GM18507 (cell line): ENCODE measurements at regions not wholly inside any gene's neighbourhood (a gene's known extent, or its start where the extent isn't known, plus 50 kb on each side); places are given as distances from the start of the nearest gene placed in this dataset.

Source experiments
- DNase-seq: peaks from one replicate; pipeline ENCODE4 v3.0.0; 2011; ENCODE audit warnings: low read depth; ENCODE audit not compliant: insufficient read length; ENCODE audit errors: extremely low spot score
- FAIRE-seq: peaks from 2 replicates; lab custom pipeline; 2011; peaks lifted over from hg19 to GRCh38; lab: Jason Lieb, UNC

GRCh38 chr14:56884617-56885016 lies 74.3 kb upstream of the OTX2 start:
- no peak for FAIRE-seq
- DNase-seq, result no peak

DNA sequence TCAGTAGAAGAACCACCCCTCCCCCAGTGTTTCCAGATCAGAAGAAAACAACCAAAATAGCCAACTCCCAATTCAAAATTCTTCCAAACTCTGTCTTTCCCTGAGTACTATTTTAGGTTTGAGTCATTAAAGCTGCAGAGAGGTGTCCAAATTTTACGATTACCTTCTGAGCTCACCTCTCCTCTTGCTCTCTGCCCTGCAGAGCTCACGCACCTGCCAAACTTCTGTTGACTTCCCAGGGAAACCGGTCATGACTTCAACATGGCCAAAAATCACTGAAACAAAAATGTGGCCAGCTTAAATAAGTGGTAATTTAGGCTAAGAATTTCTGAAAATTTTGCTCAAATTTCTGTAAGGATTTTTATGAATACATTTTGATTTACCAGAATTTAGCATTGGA lies 70.9 kb upstream of the OTX2 start:
- no peak for FAIRE-seq
- no peak for DNase-seq

DNA sequence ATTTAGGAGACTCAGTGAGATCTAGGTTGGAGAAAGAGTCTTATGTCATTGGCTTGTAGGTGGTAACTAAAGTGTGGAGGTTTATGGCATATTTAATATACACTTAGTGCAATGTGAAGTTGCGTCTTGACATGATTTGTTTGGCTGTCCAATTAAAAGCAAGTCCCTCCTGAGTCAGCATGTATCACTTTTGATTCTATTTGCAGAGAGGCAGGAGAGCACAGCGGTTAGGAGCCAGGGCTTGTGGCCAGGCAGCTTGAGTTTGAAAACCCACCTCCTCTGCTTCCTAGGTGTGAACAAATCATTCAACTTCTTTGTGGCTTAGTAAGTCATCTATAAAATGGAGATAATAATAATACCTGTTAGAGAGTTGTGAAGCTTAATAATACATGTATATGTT lies 68.5 kb upstream of the OTX2 start:
- DNase-seq (no peak), FAIRE-seq (no peak)

DNA sequence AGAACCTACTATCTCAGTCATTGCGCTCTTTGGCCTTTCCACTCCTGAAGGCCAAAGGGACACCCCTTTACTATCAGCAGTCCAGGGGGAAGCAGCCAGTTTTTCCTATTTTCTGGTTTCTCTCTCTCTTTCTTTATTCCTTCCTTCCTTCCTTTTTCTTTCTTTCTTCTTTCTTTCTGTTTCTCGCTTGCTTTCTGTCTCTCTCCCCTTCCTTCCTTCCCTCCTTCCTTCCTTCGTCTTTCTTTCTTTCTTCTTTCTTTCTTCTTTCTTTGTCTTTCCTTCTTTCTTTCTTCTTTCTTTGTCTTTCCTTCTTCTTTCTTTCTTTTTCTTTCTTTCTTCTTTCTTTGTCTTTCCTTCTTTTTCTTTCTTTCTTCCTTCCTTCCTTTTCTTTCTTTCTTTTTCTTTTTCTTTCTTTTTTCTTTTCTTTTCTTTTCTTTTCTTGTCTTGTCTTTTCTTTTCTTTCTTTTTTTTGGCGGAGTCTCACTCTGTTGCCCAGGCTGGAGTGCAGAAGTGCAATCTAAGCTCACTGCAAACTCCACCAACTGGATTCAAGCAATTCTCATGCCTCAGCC lies 64.9 kb upstream of the OTX2 start:
- FAIRE-seq (no peak), DNase-seq (no peak)

DNA sequence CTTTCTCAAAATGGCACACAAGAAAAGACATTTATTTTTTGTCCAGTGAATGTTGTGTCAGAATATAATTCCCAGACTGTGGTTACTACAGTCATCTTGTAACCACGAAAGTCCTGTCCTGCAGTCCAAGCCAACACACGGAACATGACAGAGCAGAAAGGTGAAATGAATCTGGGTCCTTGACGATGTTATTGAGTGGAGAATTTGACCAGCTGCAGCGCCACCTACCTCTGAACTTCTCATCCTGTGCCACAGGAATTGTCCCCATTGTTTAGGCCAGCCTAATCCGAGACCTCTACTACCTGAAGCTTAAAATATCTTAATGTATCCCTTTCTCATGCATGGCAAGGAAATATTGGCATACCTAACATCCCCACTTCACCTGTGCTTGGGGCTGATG lies 64.1 kb upstream of the OTX2 start:
- FAIRE-seq, result peak; percentile 59
- no peak for DNase-seq

DNA sequence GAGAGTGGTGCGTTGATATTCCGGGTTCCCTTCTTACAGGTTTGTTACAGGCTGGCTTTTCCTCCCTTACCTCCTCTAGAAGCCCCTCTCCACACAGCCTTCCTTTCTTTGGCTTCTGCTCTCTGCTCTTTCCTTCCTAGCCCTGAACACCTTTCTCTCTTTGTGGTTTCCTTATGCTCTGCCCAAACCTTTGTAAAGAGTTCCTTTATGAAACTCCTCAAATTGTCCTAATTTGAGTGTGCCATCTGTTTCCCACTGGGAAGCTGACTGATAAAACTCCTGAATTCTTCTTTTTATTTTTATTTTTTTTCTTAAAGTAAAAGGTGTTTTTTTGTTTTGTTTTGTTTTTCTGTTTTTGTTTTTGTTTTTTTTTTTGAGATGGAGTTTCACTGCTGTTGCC lies 60.1 kb upstream of the OTX2 start:
- FAIRE-seq (no peak), DNase-seq (no peak)

- FAIRE-seq (no peak), DNase-seq (no peak)
Observed at GRCh38 chr14:56868660-56869059, 58.4 kb upstream of the OTX2 start.

DNA sequence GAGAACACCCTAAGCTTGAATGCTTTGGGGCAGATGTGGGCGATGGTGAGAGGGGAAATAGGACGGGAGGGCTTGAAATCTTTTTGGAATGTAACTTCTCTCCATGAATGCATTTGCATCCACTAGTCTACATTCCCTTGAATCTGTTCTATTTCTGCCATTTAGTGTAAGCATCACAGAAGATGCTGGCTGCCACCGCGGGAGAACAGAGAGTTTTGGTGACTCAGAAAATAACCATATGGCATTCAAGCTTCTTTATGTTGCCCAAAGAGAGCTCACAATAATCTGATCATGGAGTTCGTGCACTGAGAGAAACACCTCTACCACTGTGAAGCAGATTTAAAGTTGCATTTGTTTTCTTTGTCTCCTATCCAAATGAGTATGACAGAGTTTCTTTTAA lies 52.6 kb upstream of the OTX2 start:
- no peak for DNase-seq
- no peak for FAIRE-seq

DNA sequence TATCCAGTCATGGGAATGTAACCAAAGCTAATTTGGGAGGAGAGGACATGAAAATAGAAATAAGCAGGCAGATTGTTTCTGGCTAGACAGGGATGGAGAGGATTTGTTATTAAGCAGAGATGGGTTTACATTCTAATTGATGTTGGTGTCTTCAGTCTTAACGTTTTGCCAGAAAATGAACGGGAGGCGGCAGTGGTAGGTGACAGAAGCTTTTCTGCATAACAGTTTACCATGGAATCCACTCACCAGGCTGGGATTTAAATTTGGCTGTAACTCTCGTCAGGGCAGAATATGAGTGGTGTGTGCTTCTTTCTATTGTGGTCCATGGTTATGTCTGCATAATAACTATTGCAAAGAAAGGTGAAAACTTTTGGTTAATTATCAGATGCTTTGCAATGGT lies 50.2 kb upstream of the OTX2 start:
- no peak for DNase-seq
- FAIRE-seq, result no peak
